ENCODE measurements at regions not wholly inside any gene's neighbourhood (a gene's known extent, or its start where the extent isn't known, plus 50 kb on each side); places are given as distances from the start of the nearest gene placed in this dataset.

DNA sequence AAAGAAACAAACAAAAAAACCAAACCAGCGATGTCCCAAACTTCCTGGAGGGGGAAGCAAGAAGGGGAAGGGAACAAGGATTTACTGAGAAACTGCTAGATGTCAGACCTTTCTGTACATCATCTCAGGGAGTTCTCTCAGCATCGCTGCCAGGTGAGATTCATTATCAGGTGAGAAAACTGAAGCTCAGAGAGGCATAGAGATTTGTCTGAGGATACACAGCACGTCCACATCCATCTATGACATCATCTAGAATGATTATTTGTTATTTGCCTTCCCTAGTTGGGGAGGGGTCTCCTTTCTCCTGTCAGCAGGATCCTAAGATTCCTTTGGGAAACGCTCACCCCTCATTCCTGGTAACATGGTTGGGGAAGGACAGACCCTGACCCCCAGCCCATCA lies 57.1 kb upstream of the LINGO1 start:
- Histone ChIP-seq H2AFZ (replicated peaks) (no peak overlapping the region), H3K36me3 (no peaks in the 10 kb centered on the region), H3K4me3 (no peak overlapping the region), H4K20me1 (ENCODE audit: low read depth) (no peaks in the 10 kb centered on the region), H3K79me2 (ENCODE audit: low read depth) (no peaks in the 10 kb centered on the region), H3K27me3 (no peaks in the 10 kb centered on the region), H3K4me2 (no peak overlapping the region), H3F3A (ENCODE audit: low read depth) (no peaks in the 10 kb centered on the region), H3K27ac (no peak overlapping the region), H3K9ac (no peak overlapping the region), H3K4me1 (peaks cover 9% of the 10 kb centered on the region), H3K9me3 (ENCODE audit: low read depth) (no peaks in the 10 kb centered on the region)
- no peak for DNase-seq (ENCODE audit: low spot score)
- Mint-ChIP-seq H3K4me3 (no peak overlapping the region), H3K4me1 (peaks cover 10% of the 10 kb centered on the region), H3K9me3 (no peaks in the 10 kb centered on the region), H3K27ac (no peak overlapping the region), H3K27me3 (ENCODE audit: insufficient read depth, low read depth) (peaks cover 7% of the 10 kb centered on the region), H3K36me3 (no peaks in the 10 kb centered on the region)
- TF ChIP-seq, protein P1, sequence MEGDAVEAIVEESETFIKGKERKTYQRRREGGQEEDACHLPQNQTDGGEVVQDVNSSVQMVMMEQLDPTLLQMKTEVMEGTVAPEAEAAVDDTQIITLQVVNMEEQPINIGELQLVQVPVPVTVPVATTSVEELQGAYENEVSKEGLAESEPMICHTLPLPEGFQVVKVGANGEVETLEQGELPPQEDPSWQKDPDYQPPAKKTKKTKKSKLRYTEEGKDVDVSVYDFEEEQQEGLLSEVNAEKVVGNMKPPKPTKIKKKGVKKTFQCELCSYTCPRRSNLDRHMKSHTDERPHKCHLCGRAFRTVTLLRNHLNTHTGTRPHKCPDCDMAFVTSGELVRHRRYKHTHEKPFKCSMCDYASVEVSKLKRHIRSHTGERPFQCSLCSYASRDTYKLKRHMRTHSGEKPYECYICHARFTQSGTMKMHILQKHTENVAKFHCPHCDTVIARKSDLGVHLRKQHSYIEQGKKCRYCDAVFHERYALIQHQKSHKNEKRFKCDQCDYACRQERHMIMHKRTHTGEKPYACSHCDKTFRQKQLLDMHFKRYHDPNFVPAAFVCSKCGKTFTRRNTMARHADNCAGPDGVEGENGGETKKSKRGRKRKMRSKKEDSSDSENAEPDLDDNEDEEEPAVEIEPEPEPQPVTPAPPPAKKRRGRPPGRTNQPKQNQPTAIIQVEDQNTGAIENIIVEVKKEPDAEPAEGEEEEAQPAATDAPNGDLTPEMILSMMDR (IDR thresholded peaks at IDR 0.05) = no peak
- TF ChIP-seq EZH2phosphoT487 (IDR thresholded peaks at IDR 0.05) (no peak), EZH2 (IDR thresholded peaks at IDR 0.05) (no peak)

DNA sequence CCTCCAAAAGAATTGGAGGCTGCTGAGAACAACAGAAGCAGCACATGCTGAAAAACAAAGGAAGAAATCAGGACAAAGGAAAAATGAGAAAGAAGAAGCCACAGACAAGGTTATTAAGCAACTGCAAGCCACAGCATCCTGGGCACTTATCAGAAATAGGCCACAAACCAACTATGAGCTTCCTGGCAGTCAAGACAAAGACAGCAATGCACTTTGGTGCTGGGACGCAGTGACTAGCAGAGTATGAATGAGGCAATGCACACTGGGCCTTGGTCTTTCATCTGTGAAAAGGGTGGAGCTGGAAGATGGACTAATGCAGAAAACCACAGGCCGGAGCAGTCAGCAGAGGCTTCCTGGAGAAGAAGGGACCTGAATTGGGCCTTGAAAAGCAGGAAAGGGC lies 56.0 kb upstream of the LINGO1 start:
- Histone ChIP-seq H3K79me2 (ENCODE audit: low read depth) (no peaks in the 10 kb centered on the region), H3K27me3 (no peaks in the 10 kb centered on the region), H2AFZ (replicated peaks) (no peak overlapping the region), H3K36me3 (no peaks in the 10 kb centered on the region), H4K20me1 (ENCODE audit: low read depth) (no peaks in the 10 kb centered on the region), H3K9me3 (ENCODE audit: low read depth) (no peaks in the 10 kb centered on the region), H3K4me1 (peaks cover 9% of the 10 kb centered on the region), H3K4me2 (no peak overlapping the region), H3F3A (ENCODE audit: low read depth) (no peaks in the 10 kb centered on the region), H3K27ac (no peak overlapping the region), H3K9ac (no peak overlapping the region), H3K4me3 (no peak overlapping the region)
- Mint-ChIP-seq H3K27ac (no peak overlapping the region), H3K4me1 (peaks cover 10% of the 10 kb centered on the region), H3K9me3 (no peaks in the 10 kb centered on the region), H3K27me3 (ENCODE audit: insufficient read depth, low read depth) (peaks cover 4% of the 10 kb centered on the region), H3K4me3 (no peak overlapping the region), H3K36me3 (no peaks in the 10 kb centered on the region)
- DNase-seq (ENCODE audit: low spot score) = no peak
- TF ChIP-seq, protein P1 (IDR thresholded peaks at IDR 0.05) = no peak
- TF ChIP-seq EZH2 (IDR thresholded peaks at IDR 0.05) = no peak

- H3K27ac Mint-ChIP-seq = no peak overlapping the region
- no peak overlapping the region for H3K4me3 Mint-ChIP-seq
These were observed 55.6 kb upstream of the LINGO1 start for GRCh38 chr15:77688266-77688665.

More at GRCh38 chr15:77688266-77688665, 55.6 kb upstream of the LINGO1 start:
- no peak for TF ChIP-seq EZH2phosphoT487 (IDR thresholded peaks at IDR 0.05)
- TF ChIP-seq, protein P1 (IDR thresholded peaks at IDR 0.05) = no peak
- no peak for TF ChIP-seq EZH2 (IDR thresholded peaks at IDR 0.05)
- Histone ChIP-seq H3K4me1 (peaks cover 9% of the 10 kb centered on the region), H3K4me2 (no peak overlapping the region), H3K36me3 (no peaks in the 10 kb centered on the region), H2AFZ (replicated peaks) (no peak overlapping the region), H3K27ac (no peak overlapping the region), H3K4me3 (no peak overlapping the region), H3K9ac (no peak overlapping the region), H3K9me3 (ENCODE audit: low read depth) (no peaks in the 10 kb centered on the region), H4K20me1 (ENCODE audit: low read depth) (no peaks in the 10 kb centered on the region), H3F3A (ENCODE audit: low read depth) (no peaks in the 10 kb centered on the region), H3K79me2 (ENCODE audit: low read depth) (no peaks in the 10 kb centered on the region), H3K27me3 (no peaks in the 10 kb centered on the region)
- H3K4me1 Mint-ChIP-seq = peaks cover 10% of the 10 kb centered on the region
- H3K36me3 Mint-ChIP-seq = no peaks in the 10 kb centered on the region
- peaks cover 4% of the 10 kb centered on the region for H3K27me3 Mint-ChIP-seq (ENCODE audit: insufficient read depth, low read depth)
- H3K9me3 Mint-ChIP-seq = no peaks in the 10 kb centered on the region
- no peak for DNase-seq (ENCODE audit: low spot score)

All from neural progenitor cell (in vitro differentiated cells).